22Rv1 (cell line): ENCODE measurements at regions not wholly inside any gene's neighbourhood (a gene's known extent, or its start where the extent isn't known, plus 50 kb on each side); places are given as distances from the start of the nearest gene placed in this dataset.

Source experiments
- CTCF ChIP-seq: fragments of 450-650 bp; IDR thresholded peaks from 2 replicates; pipeline ENCODE4 v1.5.1; 2017; ENCODE audit warnings: mild to moderate bottlenecking
- ZFX ChIP-seq: fragments of 450-650 bp; IDR thresholded peaks from 2 replicates; pipeline ENCODE4 v1.6.1; 2017; ENCODE audit warnings: antibody characterized with exemption, borderline replicate concordance

- no peak for TF ChIP-seq CTCF
- TF ChIP-seq ZFX, result no peak
These were observed 53.3 kb downstream of the TANC2 start for GRCh38 chr17:63019138-63019873.
